Hepatocyte (in vitro differentiated cells): ENCODE measurements at regions not wholly inside any gene's neighbourhood (a gene's known extent, or its start where the extent isn't known, plus 50 kb on each side); places are given as distances from the start of the nearest gene placed in this dataset.

Source experiments
- EZH2 ChIP-seq: fragments of 200-600 bp; sonication (generic); IDR thresholded peaks from 2 replicates; pipeline ENCODE4 v1.6.1; 2016; ENCODE audit warnings: antibody characterized with exemption, mild to moderate bottlenecking, borderline replicate concordance
- EZH2phosphoT487 ChIP-seq: fragments of 200-600 bp; sonication (generic); IDR thresholded peaks from one replicate; pipeline ENCODE4 v1.6.1; 2018; ENCODE audit warnings: antibody characterized with exemption, mild to moderate bottlenecking, low read depth, moderate library complexity; ENCODE audit not compliant: unreplicated experiment, severe bottlenecking
- TF ChIP-seq, protein P1 (sequence below): fragments of 200-600 bp; sonication (generic); IDR thresholded peaks from 2 replicates; pipeline ENCODE4 v1.5.1; 2016; ENCODE audit warnings: antibody characterized with exemption, mild to moderate bottlenecking; ENCODE audit not compliant: poor library complexity

- TF ChIP-seq, protein P1, sequence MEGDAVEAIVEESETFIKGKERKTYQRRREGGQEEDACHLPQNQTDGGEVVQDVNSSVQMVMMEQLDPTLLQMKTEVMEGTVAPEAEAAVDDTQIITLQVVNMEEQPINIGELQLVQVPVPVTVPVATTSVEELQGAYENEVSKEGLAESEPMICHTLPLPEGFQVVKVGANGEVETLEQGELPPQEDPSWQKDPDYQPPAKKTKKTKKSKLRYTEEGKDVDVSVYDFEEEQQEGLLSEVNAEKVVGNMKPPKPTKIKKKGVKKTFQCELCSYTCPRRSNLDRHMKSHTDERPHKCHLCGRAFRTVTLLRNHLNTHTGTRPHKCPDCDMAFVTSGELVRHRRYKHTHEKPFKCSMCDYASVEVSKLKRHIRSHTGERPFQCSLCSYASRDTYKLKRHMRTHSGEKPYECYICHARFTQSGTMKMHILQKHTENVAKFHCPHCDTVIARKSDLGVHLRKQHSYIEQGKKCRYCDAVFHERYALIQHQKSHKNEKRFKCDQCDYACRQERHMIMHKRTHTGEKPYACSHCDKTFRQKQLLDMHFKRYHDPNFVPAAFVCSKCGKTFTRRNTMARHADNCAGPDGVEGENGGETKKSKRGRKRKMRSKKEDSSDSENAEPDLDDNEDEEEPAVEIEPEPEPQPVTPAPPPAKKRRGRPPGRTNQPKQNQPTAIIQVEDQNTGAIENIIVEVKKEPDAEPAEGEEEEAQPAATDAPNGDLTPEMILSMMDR, result no peak
- TF ChIP-seq EZH2phosphoT487, result no peak
- no peak for TF ChIP-seq EZH2
These were observed 204.0 kb downstream of the AACS start for GRCh38 chr12:125269276-125269675.
